HepG2 (cell line): ENCODE measurements at regions not wholly inside any gene's neighbourhood (a gene's known extent, or its start where the extent isn't known, plus 50 kb on each side); places are given as distances from the start of the nearest gene placed in this dataset.

Experiments used
- ATAC-seq: fragments of 200-7000 bp; cut with Tn5 transposase; 3 replicates; pipeline ENCODE4 v1.9.1; 2020; ENCODE audit warnings: mild to moderate bottlenecking, moderate library complexity
- BruUV-seq: library from RNA; stranded (reverse); fragments of 400-500 nt; replicated peaks from 2 replicates; lab custom pipeline; 2021; lab: Mats Ljungman, UMichigan
- CTCF ChIA-PET: fragments of 300-600 bp; formaldehyde crosslinking; extraction: SDS; loops from one replicate; lab custom pipeline; 2021; ENCODE audit warnings: low total read pairs, inconsistent platforms, low intra/inter-chr PET ratio; lab: Yijun Ruan, JAX
- POLR2A ChIA-PET: fragments of 350-600 bp; sonication (Branson Sonifier 250); formaldehyde crosslinking; loops from one replicate; lab custom pipeline; 2020; ENCODE audit warnings: antibody characterized with exemption, inconsistent platforms; lab: Yijun Ruan, JAX
- DNase-seq: peaks from one replicate; pipeline ENCODE4 v3.0.0-alpha.2; 2015; ENCODE audit warnings: low spot score
- FAIRE-seq: peaks from 3 replicates; lab custom pipeline; 2011; peaks lifted over from hg19 to GRCh38; lab: Jason Lieb, UNC
- H2AFZ ChIP-seq: one replicate; pipeline ENCODE4 v1.6.1; 2011; ENCODE audit warnings: low read length, inconsistent platforms
- H3K27ac ChIP-seq: fragments of 300-600 bp; 3 replicates; pipeline ENCODE4 v1.8.0; 2011; ENCODE audit warnings: mixed run types, mild to moderate bottlenecking, mixed read lengths, low read length, inconsistent platforms; ENCODE audit not compliant: insufficient read depth; ENCODE audit errors: extremely low read length
- H3K27me3 ChIP-seq, 2 experiments: fragments of 200-600 bp in 1 of 2; 2 replicates in 1 of 2; 3 replicates in 1 of 2; pipeline versions ENCODE4 v1.6.0 to v1.8.0; 2011; ENCODE audit warnings: low read length in 2 of 2, mild to moderate bottlenecking in 2 of 2, moderate library complexity in 2 of 2, inconsistent platforms in 1 of 2; ENCODE audit not compliant: insufficient read depth in 2 of 2, control insufficient read depth in 1 of 2
- H3K36me3 ChIP-seq, 2 experiments: fragments of 200-600 bp in 1 of 2; replicated peaks in 1 of 2; 2 replicates in 1 of 2; 3 replicates in 1 of 2; pipeline versions ENCODE4 v1.5.1 to v1.8.0; 2011; ENCODE audit warnings: low read length in 2 of 2, inconsistent platforms in 1 of 2; ENCODE audit not compliant: insufficient read depth in 2 of 2, control insufficient read depth in 1 of 2
- H3K4me1 ChIP-seq: 2 replicates; pipeline ENCODE4 v1.5.1; 2012; ENCODE audit warnings: low read length, inconsistent platforms; ENCODE audit not compliant: insufficient read depth
- H3K4me2 ChIP-seq: 2 replicates; pipeline ENCODE4 v1.6.0; 2011; ENCODE audit warnings: low read depth, low read length, inconsistent platforms
- H3K4me3 ChIP-seq, 3 experiments: fragments of 200-600 bp in 1 of 3; sonication (generic), shearing (Covaris generic) in 1 of 3; replicated peaks in 1 of 3; 2 replicates each; pipeline ENCODE4 v1.5.1; 2011 to 2016; ENCODE audit warnings: low read length in 3 of 3, inconsistent platforms in 2 of 3, low read depth in 2 of 3, mild to moderate bottlenecking in 2 of 3, control low read depth in 1 of 3, mixed read lengths in 1 of 3; ENCODE audit not compliant: insufficient read depth in 1 of 3
- H3K79me2 ChIP-seq: one replicate; pipeline ENCODE4 v1.6.1; 2011; ENCODE audit warnings: low read length, inconsistent platforms; ENCODE audit not compliant: insufficient read depth
- H3K9ac ChIP-seq: 2 replicates; pipeline ENCODE4 v1.6.0; 2011; ENCODE audit warnings: mild to moderate bottlenecking, low read depth, low read length, inconsistent platforms; ENCODE audit not compliant: insufficient read depth
- H3K9me3 ChIP-seq: 2 replicates; pipeline ENCODE4 v1.5.1; 2012; ENCODE audit warnings: mild to moderate bottlenecking, low read length
- H4K20me1 ChIP-seq: 2 replicates; pipeline ENCODE4 v1.6.0; 2011; ENCODE audit warnings: inconsistent platforms, mild to moderate bottlenecking, low read length, moderate library complexity; ENCODE audit not compliant: insufficient read depth
- AGO2 ChIP-seq: fragments of 200-400 bp; formaldehyde crosslinking; optimal IDR thresholded peaks from 2 replicates; pipeline ENCODE3; 2017; ENCODE audit warnings: mild to moderate bottlenecking, low read depth, low read length, moderate library complexity
- KMT2A ChIP-seq: sonication (generic); formaldehyde crosslinking; IDR thresholded peaks from 2 replicates; pipeline ENCODE4 v1.4.0; 2020; ENCODE audit warnings: missing genetic modification reagents
- NAIF1 ChIP-seq: sonication (generic); formaldehyde crosslinking; IDR thresholded peaks from 2 replicates; pipeline ENCODE4 v1.5.0; 2020; ENCODE audit warnings: mild to moderate bottlenecking, missing genetic modification reagents, borderline replicate concordance
- NFE2L2 ChIP-seq: fragments of 150-350 bp; IDR thresholded peaks from 2 replicates; pipeline ENCODE4 v1.6.1; 2014; ENCODE audit warnings: low read length
- NR2C2 ChIP-seq: sonication (generic); formaldehyde crosslinking; IDR thresholded peaks from 2 replicates; pipeline ENCODE4 v1.4.0; 2020; ENCODE audit warnings: missing genetic modification reagents, mild to moderate bottlenecking, moderate library complexity, borderline replicate concordance
- RFX1 ChIP-seq: fragments of 450-650 bp; IDR thresholded peaks from 2 replicates; pipeline ENCODE4 v1.6.1; 2017
- ZNF530 ChIP-seq: sonication (generic); formaldehyde crosslinking; IDR thresholded peaks from 2 replicates; pipeline ENCODE4 v1.5.0; 2020; ENCODE audit warnings: low read depth, mild to moderate bottlenecking, missing genetic modification reagents
- ZNF776 ChIP-seq: sonication (generic); formaldehyde crosslinking; IDR thresholded peaks from 2 replicates; pipeline ENCODE4 v1.4.0; 2020; ENCODE audit warnings: mild to moderate bottlenecking, missing genetic modification reagents
- ZSCAN21 ChIP-seq: sonication (generic); formaldehyde crosslinking; IDR thresholded peaks from 2 replicates; pipeline ENCODE4 v1.8.0; 2022; ENCODE audit warnings: mild to moderate bottlenecking, missing genetic modification reagents, moderate library complexity, borderline replicate concordance
- ZSCAN22 ChIP-seq: sonication (generic); formaldehyde crosslinking; IDR thresholded peaks from 2 replicates; pipeline ENCODE4 v1.4.0; 2020; ENCODE audit warnings: mild to moderate bottlenecking, missing genetic modification reagents
- WGBS: methylation state at CpG from one replicate; pipeline ENCODE4 v1.1.6; 2017; ENCODE audit warnings: low lambda C conversion rate; 5-methylcytosine and 5-hydroxymethylcytosine counted together
- in situ Hi-C: cut with HindIII; loops from 2 replicates; pipeline ENCODE4 v1.10.0; 2017; ENCODE audit warnings: low pct_unique_long_range_greater_than_20kb; ENCODE audit not compliant: extremely low pct_ligation_motif_present
- intact Hi-C: fragments of 100-400 bp; cut with micrococcal nuclease; formaldehyde crosslinking; loops from one replicate; pipeline ENCODE4 v1.10.0; 2022; ENCODE audit not compliant: unreplicated experiment
- TF ChIP-seq, protein P1 (sequence below), 2 experiments: IDR thresholded peaks; 2 replicates each; pipeline ENCODE4 v1.6.1; 2011 to 2012; ENCODE audit warnings: low read length in 2 of 2, borderline replicate concordance in 1 of 2, low read depth in 1 of 2, mild to moderate bottlenecking in 1 of 2, moderate library complexity in 1 of 2
- TF ChIP-seq, protein P2 (sequence below): sonication (generic); formaldehyde crosslinking; IDR thresholded peaks from 2 replicates; pipeline ENCODE4 v1.5.1; 2020; ENCODE audit warnings: mild to moderate bottlenecking, missing genetic modification reagents, moderate library complexity
- TF ChIP-seq, protein P3 (sequence below): IDR thresholded peaks from 2 replicates; pipeline ENCODE4 v1.4.0; 2020; ENCODE audit warnings: mild to moderate bottlenecking, missing genetic modification reagents
- TF ChIP-seq, protein P4 (sequence below): IDR thresholded peaks from 2 replicates; pipeline ENCODE4 v1.6.1; 2012; ENCODE audit warnings: inconsistent platforms

DNA sequence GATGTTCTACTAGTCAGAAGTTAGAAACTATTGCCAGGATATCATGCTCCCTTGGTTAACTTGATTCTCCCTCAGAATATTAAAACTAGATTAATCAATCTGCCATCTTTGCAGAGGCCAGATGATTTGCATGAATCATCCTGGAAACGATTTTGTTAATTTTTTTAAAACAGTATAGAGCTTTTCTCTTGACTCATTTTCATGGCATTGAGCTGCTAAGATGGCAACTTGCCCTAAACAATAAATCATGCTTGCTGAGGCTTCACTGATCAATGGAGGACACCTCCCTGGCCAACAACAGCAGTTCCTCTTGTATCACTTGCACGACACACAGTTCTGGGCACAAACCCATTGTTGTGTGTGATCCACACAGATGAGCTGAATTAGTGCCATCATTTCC, 109.1 kb downstream of the COL6A6 start:
- DNase-seq: no peak
- POLR2A ChIA-PET: no interaction called here
- no peak overlapping the region for H3K9ac ChIP-seq
- H3K36me3 ChIP-seq: no peaks in the 10 kb centered on the region
- no peaks in the 10 kb centered on the region for H4K20me1 ChIP-seq
- in situ Hi-C loops (no loop called here), intact Hi-C loops (no loop called here)
- H2AFZ ChIP-seq: no peak overlapping the region
- no peaks in the 10 kb centered on the region for H3K4me1 ChIP-seq
- BruUV-seq: no TSS peak
- no peak overlapping the region for H3K27ac ChIP-seq
- FAIRE-seq: no peak
- CTCF ChIA-PET: no interaction called here
- H3K4me3 ChIP-seq: no peak overlapping the region
- H3K9me3 ChIP-seq: no peaks in the 10 kb centered on the region
- H3K27me3 ChIP-seq: 0 out of 5 replicates have a peak, but pooled peaks cover 0 to 8% of the 10 kb centered on the region in 2 experiments
- H3K4me2 ChIP-seq: no peak overlapping the region
- 3% methylated on average over 2 of the region's 2 CpGs for WGBS
- ATAC-seq: no peak
- H3K79me2 ChIP-seq: no peaks in the 10 kb centered on the region
- no peak for TF ChIP-seq ZSCAN22 (CRISPR knock-in tag)
- no peak for TF ChIP-seq RFX1
- TF ChIP-seq NR2C2 (CRISPR knock-in tag): no peak
- TF ChIP-seq, protein P1, sequence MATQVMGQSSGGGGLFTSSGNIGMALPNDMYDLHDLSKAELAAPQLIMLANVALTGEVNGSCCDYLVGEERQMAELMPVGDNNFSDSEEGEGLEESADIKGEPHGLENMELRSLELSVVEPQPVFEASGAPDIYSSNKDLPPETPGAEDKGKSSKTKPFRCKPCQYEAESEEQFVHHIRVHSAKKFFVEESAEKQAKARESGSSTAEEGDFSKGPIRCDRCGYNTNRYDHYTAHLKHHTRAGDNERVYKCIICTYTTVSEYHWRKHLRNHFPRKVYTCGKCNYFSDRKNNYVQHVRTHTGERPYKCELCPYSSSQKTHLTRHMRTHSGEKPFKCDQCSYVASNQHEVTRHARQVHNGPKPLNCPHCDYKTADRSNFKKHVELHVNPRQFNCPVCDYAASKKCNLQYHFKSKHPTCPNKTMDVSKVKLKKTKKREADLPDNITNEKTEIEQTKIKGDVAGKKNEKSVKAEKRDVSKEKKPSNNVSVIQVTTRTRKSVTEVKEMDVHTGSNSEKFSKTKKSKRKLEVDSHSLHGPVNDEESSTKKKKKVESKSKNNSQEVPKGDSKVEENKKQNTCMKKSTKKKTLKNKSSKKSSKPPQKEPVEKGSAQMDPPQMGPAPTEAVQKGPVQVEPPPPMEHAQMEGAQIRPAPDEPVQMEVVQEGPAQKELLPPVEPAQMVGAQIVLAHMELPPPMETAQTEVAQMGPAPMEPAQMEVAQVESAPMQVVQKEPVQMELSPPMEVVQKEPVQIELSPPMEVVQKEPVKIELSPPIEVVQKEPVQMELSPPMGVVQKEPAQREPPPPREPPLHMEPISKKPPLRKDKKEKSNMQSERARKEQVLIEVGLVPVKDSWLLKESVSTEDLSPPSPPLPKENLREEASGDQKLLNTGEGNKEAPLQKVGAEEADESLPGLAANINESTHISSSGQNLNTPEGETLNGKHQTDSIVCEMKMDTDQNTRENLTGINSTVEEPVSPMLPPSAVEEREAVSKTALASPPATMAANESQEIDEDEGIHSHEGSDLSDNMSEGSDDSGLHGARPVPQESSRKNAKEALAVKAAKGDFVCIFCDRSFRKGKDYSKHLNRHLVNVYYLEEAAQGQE (IDR thresholded peaks at IDR 0.05; ENCODE audit: borderline replicate concordance in 1 of 2, low read depth in 1 of 2, low read length in 2 of 2): no peak
- TF ChIP-seq KMT2A (CRISPR knock-in tag): no peak
- no peak for TF ChIP-seq AGO2
- TF ChIP-seq, protein P2, sequence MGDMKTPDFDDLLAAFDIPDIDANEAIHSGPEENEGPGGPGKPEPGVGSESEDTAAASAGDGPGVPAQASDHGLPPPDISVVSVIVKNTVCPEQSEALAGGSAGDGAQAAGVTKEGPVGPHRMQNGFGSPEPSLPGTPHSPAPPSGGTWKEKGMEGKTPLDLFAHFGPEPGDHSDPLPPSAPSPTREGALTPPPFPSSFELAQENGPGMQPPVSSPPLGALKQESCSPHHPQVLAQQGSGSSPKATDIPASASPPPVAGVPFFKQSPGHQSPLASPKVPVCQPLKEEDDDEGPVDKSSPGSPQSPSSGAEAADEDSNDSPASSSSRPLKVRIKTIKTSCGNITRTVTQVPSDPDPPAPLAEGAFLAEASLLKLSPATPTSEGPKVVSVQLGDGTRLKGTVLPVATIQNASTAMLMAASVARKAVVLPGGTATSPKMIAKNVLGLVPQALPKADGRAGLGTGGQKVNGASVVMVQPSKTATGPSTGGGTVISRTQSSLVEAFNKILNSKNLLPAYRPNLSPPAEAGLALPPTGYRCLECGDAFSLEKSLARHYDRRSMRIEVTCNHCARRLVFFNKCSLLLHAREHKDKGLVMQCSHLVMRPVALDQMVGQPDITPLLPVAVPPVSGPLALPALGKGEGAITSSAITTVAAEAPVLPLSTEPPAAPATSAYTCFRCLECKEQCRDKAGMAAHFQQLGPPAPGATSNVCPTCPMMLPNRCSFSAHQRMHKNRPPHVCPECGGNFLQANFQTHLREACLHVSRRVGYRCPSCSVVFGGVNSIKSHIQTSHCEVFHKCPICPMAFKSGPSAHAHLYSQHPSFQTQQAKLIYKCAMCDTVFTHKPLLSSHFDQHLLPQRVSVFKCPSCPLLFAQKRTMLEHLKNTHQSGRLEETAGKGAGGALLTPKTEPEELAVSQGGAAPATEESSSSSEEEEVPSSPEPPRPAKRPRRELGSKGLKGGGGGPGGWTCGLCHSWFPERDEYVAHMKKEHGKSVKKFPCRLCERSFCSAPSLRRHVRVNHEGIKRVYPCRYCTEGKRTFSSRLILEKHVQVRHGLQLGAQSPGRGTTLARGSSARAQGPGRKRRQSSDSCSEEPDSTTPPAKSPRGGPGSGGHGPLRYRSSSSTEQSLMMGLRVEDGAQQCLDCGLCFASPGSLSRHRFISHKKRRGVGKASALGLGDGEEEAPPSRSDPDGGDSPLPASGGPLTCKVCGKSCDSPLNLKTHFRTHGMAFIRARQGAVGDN (CRISPR knock-in tag): no peak
- no peak for TF ChIP-seq NAIF1
- TF ChIP-seq ZNF776 (CRISPR knock-in tag): no peak
- TF ChIP-seq, protein P3, sequence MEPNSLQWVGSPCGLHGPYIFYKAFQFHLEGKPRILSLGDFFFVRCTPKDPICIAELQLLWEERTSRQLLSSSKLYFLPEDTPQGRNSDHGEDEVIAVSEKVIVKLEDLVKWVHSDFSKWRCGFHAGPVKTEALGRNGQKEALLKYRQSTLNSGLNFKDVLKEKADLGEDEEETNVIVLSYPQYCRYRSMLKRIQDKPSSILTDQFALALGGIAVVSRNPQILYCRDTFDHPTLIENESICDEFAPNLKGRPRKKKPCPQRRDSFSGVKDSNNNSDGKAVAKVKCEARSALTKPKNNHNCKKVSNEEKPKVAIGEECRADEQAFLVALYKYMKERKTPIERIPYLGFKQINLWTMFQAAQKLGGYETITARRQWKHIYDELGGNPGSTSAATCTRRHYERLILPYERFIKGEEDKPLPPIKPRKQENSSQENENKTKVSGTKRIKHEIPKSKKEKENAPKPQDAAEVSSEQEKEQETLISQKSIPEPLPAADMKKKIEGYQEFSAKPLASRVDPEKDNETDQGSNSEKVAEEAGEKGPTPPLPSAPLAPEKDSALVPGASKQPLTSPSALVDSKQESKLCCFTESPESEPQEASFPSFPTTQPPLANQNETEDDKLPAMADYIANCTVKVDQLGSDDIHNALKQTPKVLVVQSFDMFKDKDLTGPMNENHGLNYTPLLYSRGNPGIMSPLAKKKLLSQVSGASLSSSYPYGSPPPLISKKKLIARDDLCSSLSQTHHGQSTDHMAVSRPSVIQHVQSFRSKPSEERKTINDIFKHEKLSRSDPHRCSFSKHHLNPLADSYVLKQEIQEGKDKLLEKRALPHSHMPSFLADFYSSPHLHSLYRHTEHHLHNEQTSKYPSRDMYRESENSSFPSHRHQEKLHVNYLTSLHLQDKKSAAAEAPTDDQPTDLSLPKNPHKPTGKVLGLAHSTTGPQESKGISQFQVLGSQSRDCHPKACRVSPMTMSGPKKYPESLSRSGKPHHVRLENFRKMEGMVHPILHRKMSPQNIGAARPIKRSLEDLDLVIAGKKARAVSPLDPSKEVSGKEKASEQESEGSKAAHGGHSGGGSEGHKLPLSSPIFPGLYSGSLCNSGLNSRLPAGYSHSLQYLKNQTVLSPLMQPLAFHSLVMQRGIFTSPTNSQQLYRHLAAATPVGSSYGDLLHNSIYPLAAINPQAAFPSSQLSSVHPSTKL (CRISPR knock-in tag): no peak
- no peak for TF ChIP-seq NFE2L2
- TF ChIP-seq ZNF530 (CRISPR knock-in tag): no peak
- no peak for TF ChIP-seq ZSCAN21 (CRISPR knock-in tag)
- TF ChIP-seq, protein P4, sequence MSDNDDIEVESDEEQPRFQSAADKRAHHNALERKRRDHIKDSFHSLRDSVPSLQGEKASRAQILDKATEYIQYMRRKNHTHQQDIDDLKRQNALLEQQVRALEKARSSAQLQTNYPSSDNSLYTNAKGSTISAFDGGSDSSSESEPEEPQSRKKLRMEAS: no peak
